HG03066 (cell line): ENCODE measurements at regions not wholly inside any gene's neighbourhood (a gene's known extent, or its start where the extent isn't known, plus 50 kb on each side); places are given as distances from the start of the nearest gene placed in this dataset.
"Not testable (repeated sequence)": the region's sequence is repeated elsewhere in the genome, so short reads cannot be mapped to it uniquely, and the experiment has no call there.

Experiments
- ATAC-seq: cut with Tn5 transposase; IDR thresholded peaks from one replicate; pipeline ENCODE4 v1.9.1; 2021; ENCODE audit warnings: low read depth; ENCODE audit not compliant: unreplicated experiment

GRCh38 chr2:110336071-110336470 is 123.7 kb upstream of the MTLN start:
- ATAC-seq = not testable (repeated sequence)

GRCh38 chr2:110335415-110336049 is 123.2 kb upstream of the MTLN start:
- not testable (repeated sequence) for ATAC-seq

GRCh38 chr2:110333114-110334095 is 121.1 kb upstream of the MTLN start:
- not testable (repeated sequence) for ATAC-seq

DNA sequence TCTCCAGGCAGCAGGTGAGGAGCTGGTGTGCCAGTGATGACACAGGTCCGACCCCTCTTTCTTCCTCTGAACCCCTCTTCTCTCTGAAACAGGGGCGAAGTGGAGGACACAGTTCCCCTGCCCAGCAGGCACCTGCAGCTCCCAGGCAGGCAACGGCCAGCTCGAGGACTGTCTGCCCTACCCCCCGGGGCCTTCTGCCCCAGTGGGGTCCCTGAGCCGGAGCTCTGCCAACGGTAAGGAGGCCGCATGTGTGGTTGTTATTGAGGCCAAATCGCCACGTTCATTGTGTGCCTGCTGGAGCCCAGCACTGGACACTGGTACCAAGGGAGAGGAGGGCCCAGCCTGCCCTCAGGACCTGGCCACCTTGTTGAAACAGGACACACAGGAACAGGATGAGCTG is 119.3 kb upstream of the MTLN start:
- not testable (repeated sequence) for ATAC-seq

GRCh38 chr2:110329760-110330159 is 117.4 kb upstream of the MTLN start:
- ATAC-seq = not testable (repeated sequence)

GRCh38 chr2:110329158-110329557 is 116.8 kb upstream of the MTLN start:
- ATAC-seq = not testable (repeated sequence)

- ATAC-seq = not testable (repeated sequence)
These were observed 116.3 kb upstream of the MTLN start for GRCh38 chr2:110328677-110329076.

GRCh38 chr2:110323832-110324231 is 111.5 kb upstream of the MTLN start:
- ATAC-seq = not testable (repeated sequence)

DNA sequence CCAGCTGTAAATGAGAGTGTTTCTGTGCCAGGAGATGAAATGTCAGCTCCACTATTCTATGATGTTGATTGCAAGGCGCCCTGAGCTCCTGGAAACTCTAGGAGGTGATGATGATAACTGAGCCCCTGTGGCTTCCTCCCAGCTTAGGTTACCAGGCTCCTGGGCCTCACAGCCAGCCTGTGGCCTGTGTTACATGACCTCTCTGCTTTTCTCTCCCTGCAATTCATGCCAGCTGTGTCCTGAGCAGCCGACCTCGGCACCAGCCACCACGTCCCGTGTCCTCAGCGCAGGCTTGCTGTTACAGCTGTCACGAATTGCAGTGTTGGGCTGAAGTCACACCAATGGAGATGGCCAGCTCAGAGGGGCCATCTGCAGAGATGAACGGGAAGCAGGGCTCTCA is 110.2 kb upstream of the MTLN start:
- ATAC-seq = not testable (repeated sequence)

DNA sequence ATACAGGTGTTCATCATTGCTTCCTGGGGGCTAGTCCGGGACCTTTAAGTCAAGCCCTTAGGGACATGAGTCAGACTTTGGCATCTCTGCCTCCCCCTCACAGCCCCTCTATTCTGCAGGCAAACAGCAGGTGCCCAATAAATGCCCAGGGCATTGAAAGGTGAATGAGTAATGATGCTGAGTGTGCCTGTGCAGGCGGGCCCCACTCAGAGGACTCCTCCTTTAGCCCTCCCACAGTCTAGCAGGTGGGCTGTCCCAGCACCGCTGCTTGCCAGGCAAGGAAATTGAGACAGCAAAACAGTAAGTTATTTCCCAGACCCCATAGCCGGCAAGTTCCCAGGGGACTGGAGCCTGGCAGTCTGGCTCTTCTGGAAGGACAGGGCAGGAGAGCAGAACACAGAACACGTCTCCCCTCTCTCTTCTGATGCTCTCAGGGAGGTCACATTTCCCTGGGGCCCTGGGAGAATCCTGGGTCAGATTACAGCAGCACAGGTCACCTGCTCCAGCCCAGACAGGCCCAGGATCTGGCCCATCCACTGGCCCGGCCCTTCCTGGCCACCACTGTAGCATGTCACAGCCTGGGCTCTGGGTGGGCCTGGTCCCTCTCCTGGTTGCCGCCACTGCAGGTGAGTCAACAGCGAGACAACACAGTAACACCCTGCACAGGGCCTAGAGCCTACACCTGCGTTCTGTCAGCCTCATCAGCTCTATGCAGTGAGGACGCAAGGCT is 108.7 kb upstream of the MTLN start:
- ATAC-seq = not testable (repeated sequence)

- ATAC-seq = not testable (repeated sequence)
These were observed 106.6 kb upstream of the MTLN start for GRCh38 chr2:110318898-110319297.

DNA sequence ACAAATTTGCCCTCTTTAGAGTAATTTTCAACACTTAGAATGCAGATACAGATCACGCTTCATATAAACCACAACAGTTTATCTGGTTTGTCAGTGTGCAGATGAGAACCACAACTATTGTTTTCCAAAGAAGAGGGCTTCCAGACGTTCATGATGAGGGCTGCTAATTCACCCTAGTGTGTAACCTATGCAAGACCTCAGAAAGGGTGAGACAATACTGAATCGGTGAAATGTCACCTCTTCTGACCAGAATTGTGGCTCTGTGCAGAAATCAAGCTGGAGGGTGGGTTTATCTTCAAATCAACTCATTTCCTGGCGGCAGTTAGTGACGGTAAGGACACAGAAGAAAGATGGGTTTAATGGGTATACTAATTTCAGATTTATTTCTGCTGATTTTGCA is 105.0 kb upstream of the MTLN start:
- not testable (repeated sequence) for ATAC-seq

GRCh38 chr2:110316051-110316865 is 103.9 kb upstream of the MTLN start:
- not testable (repeated sequence) for ATAC-seq

DNA sequence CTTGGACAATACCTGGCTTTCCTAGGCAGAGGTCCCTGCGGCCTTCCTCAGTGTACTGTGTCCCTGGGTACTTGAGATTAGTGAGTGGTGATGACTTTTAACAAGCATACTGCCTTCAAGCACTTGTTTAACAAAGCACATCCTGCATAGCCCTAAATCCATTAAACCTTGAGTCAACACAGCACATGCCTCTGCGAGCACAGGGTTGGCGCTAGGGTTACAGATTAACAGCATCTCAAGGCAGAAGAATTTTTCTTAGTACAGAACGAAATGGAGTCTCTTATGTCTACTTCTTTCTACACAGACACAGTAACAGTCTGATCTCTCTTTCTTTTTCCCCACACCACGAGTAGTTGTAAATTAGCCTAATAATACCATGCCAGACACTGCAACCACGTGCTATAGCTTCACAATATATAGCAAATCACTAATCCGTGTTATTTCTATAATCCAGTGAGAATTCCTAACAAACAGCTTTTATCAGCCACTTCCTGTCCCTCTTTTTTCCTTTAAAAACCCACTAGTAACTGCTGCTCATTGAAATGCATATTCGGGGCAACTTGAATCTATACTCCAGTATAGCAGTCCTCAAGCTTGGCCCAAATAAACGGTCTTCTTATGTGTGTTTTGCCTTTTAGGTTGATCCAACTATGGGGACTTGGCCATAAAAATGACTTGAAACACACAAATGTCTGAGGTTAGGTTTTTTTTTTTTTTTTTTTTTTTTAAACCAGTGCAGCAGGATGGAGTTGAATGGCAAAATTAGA is 102.9 kb upstream of the MTLN start:
- not testable (repeated sequence) for ATAC-seq

GRCh38 chr2:110314472-110314871 is 102.1 kb upstream of the MTLN start:
- ATAC-seq = not testable (repeated sequence)

- ATAC-seq = not testable (repeated sequence)
These were observed 100.7 kb upstream of the MTLN start for GRCh38 chr2:110313032-110313431.

DNA sequence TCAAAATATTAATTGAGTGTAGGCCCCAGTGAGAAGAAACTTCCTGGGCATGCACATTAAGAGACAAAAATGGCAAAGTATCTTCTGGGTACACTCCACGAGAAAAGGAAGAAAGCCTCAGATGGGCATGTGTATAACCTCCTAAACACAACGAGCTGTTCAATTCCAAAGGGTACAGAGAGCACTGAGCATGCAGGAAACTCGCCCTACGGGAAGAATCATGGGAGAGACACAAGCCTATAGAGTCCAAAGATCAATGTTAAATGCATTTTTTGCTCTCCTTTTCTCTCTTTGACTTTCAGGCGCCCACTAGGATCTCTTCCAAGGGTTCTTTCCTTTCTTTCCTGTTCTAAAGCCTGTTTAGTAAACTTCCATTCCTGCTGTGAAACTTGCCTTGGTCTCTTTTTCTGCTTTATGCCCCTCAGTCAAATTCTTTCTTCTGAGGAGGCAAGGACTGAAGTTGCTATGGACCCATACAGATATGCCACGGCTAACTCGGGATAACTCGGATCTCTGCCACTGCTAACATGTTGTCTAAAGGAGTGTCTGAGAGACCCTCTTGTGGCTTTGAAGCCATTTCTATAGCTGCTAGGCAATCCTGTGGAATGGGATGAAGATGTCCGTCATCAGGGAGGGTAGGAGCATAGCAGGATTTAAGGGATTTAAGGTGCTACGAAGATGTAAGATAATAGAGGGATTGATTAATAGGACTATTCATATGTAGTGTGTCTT is 99.5 kb upstream of the MTLN start:
- not testable (repeated sequence) for ATAC-seq

DNA sequence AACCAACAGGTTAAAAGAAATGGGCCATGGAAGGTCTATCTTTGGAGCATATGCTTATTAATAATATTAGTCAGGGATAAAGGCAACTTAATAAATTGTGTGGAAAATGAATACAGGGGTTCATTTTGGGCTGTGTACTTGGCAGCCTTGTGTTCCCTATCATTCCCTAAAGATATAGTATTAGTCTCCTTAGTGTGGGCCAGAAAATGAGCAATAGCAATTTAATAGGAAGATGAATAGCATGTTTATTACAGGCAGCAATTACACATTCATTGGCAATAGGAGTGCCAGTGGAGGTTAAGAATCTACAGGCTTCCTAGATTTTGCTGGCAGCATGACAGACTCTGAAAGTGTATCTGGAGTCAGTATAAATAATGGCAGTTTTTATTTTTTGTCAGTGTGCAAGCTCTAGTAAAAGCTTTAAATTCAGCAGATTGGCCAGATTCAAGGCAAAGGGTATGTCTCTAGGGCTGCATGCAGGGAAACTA is 98.7 kb upstream of the MTLN start:
- not testable (repeated sequence) for ATAC-seq
